ENCODE measurements at regions not wholly inside any gene's neighbourhood (a gene's known extent, or its start where the extent isn't known, plus 50 kb on each side); places are given as distances from the start of the nearest gene placed in this dataset.
A peak's percentile ranks its signal among the peaks of the same experiment; 100 is the strongest.

GRCh38 chr20:11445891-11446290 lies 471.8 kb upstream of the BTBD3 start:
- no peak for DNase-seq
- intact Hi-C loops (cut with DNase I): no loop called here

- no peak for DNase-seq
These were observed 470.2 kb upstream of the BTBD3 start for GRCh38 chr20:11447371-11448100.

GRCh38 chr20:11448554-11448953 lies 469.1 kb upstream of the BTBD3 start:
- DNase-seq: no peak
- intact Hi-C loops (cut with DNase I): no loop called here

More at GRCh38 chr20:11447371-11448100, 470.2 kb upstream of the BTBD3 start:
- intact Hi-C loops (cut with DNase I): no loop called here

GRCh38 chr20:11451793-11452291 lies 465.9 kb upstream of the BTBD3 start:
- intact Hi-C loops (cut with DNase I): no loop called here
- no peak for DNase-seq

GRCh38 chr20:11452326-11452725 lies 465.4 kb upstream of the BTBD3 start:
- no peak for DNase-seq
- intact Hi-C loops (cut with DNase I): no loop called here

- intact Hi-C loops (cut with DNase I): no loop called here
- DNase-seq: no peak
These were observed 464.3 kb upstream of the BTBD3 start for GRCh38 chr20:11453430-11453829.

GRCh38 chr20:11454966-11455799 lies 462.5 kb upstream of the BTBD3 start:
- DNase-seq: no peak
- intact Hi-C loops (cut with DNase I): no loop called here

GRCh38 chr20:11457488-11457887 lies 460.2 kb upstream of the BTBD3 start:
- DNase-seq: no peak
- intact Hi-C loops (cut with DNase I): no loop called here

- DNase-seq: no peak
- intact Hi-C loops (cut with DNase I): no loop called here
These were observed 458.4 kb upstream of the BTBD3 start for GRCh38 chr20:11459090-11459890.

GRCh38 chr20:11467436-11467835 lies 450.3 kb upstream of the BTBD3 start:
- intact Hi-C loops (cut with DNase I): no loop called here

GRCh38 chr20:11468880-11469279 lies 448.8 kb upstream of the BTBD3 start:
- no peak for DNase-seq
- intact Hi-C loops (cut with DNase I): no loop called here

More at GRCh38 chr20:11467436-11467835, 450.3 kb upstream of the BTBD3 start:
- DNase-seq: no peak

- intact Hi-C loops (cut with DNase I): no loop called here
These were observed 447.8 kb upstream of the BTBD3 start for GRCh38 chr20:11469795-11470435.

GRCh38 chr20:11473983-11474382 lies 443.7 kb upstream of the BTBD3 start:
- intact Hi-C loops (cut with DNase I): no loop called here

More at GRCh38 chr20:11469795-11470435, 447.8 kb upstream of the BTBD3 start:
- DNase-seq: no peak

GRCh38 chr20:11483697-11484096 lies 434.0 kb upstream of the BTBD3 start:
- intact Hi-C loops (cut with DNase I): no loop called here
- DNase-seq: no peak

More at GRCh38 chr20:11473983-11474382, 443.7 kb upstream of the BTBD3 start:
- no peak for DNase-seq

GRCh38 chr20:11484479-11484878 lies 433.2 kb upstream of the BTBD3 start:
- intact Hi-C loops (cut with DNase I): no loop called here
- no peak for DNase-seq

- intact Hi-C loops (cut with DNase I): no loop called here
- no peak for DNase-seq
These were observed 425.3 kb upstream of the BTBD3 start for GRCh38 chr20:11492386-11492785.

- DNase-seq: no peak
- intact Hi-C loops (cut with DNase I): no loop called here
These were observed 424.8 kb upstream of the BTBD3 start for GRCh38 chr20:11492846-11493245.

- intact Hi-C loops (cut with DNase I): no loop called here
- no peak for DNase-seq
These were observed 421.3 kb upstream of the BTBD3 start for GRCh38 chr20:11496380-11496779.

- intact Hi-C loops (cut with DNase I): no loop called here
- peak in 2 of 42 donors; percentile 5 to 7 for DNase-seq
These were observed 420.1 kb upstream of the BTBD3 start for GRCh38 chr20:11497545-11497944.
